ENCODE measurements at regions not wholly inside any gene's neighbourhood (a gene's known extent, or its start where the extent isn't known, plus 50 kb on each side); places are given as distances from the start of the nearest gene placed in this dataset.
"Not testable (repeated sequence)": the region's sequence is repeated elsewhere in the genome, so short reads cannot be mapped to it uniquely, and the experiment has no call there.

DNA sequence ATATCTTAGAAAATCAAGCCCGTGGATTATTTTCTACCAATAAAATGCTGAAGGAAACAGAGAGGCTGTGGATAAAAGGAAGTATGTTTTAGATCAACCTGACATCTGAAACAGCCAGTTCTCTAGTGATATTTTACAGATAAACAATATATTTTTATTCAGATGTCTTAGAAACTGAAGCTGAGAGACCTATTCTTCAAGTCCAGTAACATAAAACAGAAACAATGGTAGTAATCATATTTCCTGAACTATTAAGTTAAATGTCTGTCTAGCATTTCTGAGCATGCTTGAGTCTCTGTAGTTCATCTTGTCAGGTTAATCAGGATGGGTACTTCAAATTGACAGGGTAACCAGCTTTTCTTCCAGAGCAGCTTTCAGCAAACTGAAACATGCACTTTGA is 449.6 kb upstream of the TOM1L1 start:
- ChIA-PET CTCF (no interaction called here), POLR2A (ENCODE audit: unreplicated experiment) (no interaction called here)
- intact Hi-C loops (cut with micrococcal nuclease; ENCODE audit: unreplicated experiment) = no loop called here
- H3K4me2 ChIP-seq = no peak overlapping the region
- H3K27ac ChIP-seq = no peak overlapping the region
- H3K4me1 ChIP-seq (replicated peaks; ENCODE audit: insufficient read depth) = no peaks in the 10 kb centered on the region
- H4K20me1 ChIP-seq (ENCODE audit: insufficient read depth) = no peaks in the 10 kb centered on the region
- H3K27me3 ChIP-seq (ENCODE audit: insufficient read depth, low read depth) = no peaks in the 10 kb centered on the region
- no peak overlapping the region for H3K4me3 ChIP-seq
- no peak for DNase-seq
- no peaks in the 10 kb centered on the region for H3K79me2 ChIP-seq (ENCODE audit: low read depth)
- H2AFZ ChIP-seq = no peak overlapping the region; the same call in 1 of the 2 replicates
- no TSS peak for BruUV-seq (replicated peaks)
- no peaks in the 10 kb centered on the region for H3F3A ChIP-seq (ENCODE audit: insufficient read depth, low read depth)
- no peaks in the 10 kb centered on the region; the same call in 1 of the 2 replicates for H3K9me2 ChIP-seq (ENCODE audit: insufficient read depth)
- no peaks in the 10 kb centered on the region for H3K36me3 ChIP-seq (ENCODE audit: low read depth)
- H3K9me3 ChIP-seq (ENCODE audit: insufficient read depth, low read depth) = no peaks in the 10 kb centered on the region; the same call in 1 of the 2 replicates
- TF ChIP-seq EZH2 (IDR thresholded peaks at IDR 0.05; ENCODE audit: low read depth) = no peak
- TF ChIP-seq, protein P1, sequence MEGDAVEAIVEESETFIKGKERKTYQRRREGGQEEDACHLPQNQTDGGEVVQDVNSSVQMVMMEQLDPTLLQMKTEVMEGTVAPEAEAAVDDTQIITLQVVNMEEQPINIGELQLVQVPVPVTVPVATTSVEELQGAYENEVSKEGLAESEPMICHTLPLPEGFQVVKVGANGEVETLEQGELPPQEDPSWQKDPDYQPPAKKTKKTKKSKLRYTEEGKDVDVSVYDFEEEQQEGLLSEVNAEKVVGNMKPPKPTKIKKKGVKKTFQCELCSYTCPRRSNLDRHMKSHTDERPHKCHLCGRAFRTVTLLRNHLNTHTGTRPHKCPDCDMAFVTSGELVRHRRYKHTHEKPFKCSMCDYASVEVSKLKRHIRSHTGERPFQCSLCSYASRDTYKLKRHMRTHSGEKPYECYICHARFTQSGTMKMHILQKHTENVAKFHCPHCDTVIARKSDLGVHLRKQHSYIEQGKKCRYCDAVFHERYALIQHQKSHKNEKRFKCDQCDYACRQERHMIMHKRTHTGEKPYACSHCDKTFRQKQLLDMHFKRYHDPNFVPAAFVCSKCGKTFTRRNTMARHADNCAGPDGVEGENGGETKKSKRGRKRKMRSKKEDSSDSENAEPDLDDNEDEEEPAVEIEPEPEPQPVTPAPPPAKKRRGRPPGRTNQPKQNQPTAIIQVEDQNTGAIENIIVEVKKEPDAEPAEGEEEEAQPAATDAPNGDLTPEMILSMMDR (conservative IDR thresholded peaks at IDR 0.05) = no peak

- H3K27me3 ChIP-seq (ENCODE audit: insufficient read depth, low read depth) = no peaks in the 10 kb centered on the region
- no TSS peak for BruUV-seq (replicated peaks)
- POLR2A ChIA-PET (ENCODE audit: unreplicated experiment) = no interaction called here
- DNase-seq = no peak
- CTCF ChIA-PET = no interaction called here
- H4K20me1 ChIP-seq (ENCODE audit: insufficient read depth) = no peaks in the 10 kb centered on the region
- no peaks in the 10 kb centered on the region for H3K36me3 ChIP-seq (ENCODE audit: low read depth)
- TF ChIP-seq, protein P1 (conservative IDR thresholded peaks at IDR 0.05) = no peak
- no peak overlapping the region for H3K4me3 ChIP-seq
- no peaks in the 10 kb centered on the region; the same call in 1 of the 2 replicates for H3K9me2 ChIP-seq (ENCODE audit: insufficient read depth)
- H3F3A ChIP-seq (ENCODE audit: insufficient read depth, low read depth) = no peaks in the 10 kb centered on the region
- no peak overlapping the region for H3K4me2 ChIP-seq
- intact Hi-C loops (cut with micrococcal nuclease; ENCODE audit: unreplicated experiment) = no loop called here
- H3K4me1 ChIP-seq (replicated peaks; ENCODE audit: insufficient read depth) = no peaks in the 10 kb centered on the region
- no peak overlapping the region for H2AFZ ChIP-seq
- no peak overlapping the region for H3K27ac ChIP-seq
- H3K9me3 ChIP-seq (ENCODE audit: insufficient read depth, low read depth) = no peaks in the 10 kb centered on the region; the same call in none of the 2 replicates
- H3K79me2 ChIP-seq (ENCODE audit: low read depth) = no peaks in the 10 kb centered on the region
Measured at GRCh38 chr17:54452666-54453348, 447.8 kb upstream of the TOM1L1 start.

- H3K27me3 ChIP-seq (ENCODE audit: insufficient read depth, low read depth) = no peaks in the 10 kb centered on the region
- no peak for DNase-seq
- CTCF ChIA-PET = no interaction called here
Measured at GRCh38 chr17:54455251-54455868, 445.3 kb upstream of the TOM1L1 start.

DNA sequence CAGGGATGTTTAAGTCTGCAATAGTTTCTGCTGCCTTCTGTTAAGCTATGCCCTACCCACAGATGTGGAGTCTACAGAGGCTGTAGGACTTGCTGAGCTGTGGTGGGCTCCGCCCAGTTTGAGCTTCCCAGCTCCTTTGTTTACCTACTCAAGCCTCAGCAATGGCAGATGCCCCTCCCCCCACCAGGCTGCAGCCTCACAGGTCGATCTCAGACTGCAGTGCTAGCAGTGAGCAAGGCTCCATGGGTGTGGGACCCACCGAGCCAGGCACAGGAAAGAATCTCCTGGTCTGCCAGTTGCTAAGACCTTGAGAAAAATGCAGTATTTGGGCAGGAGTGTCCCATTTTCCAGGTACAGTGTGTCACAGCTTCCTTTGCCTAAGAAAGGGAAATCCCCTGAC is 435.2 kb upstream of the TOM1L1 start:
- H3K9me2 ChIP-seq (ENCODE audit: insufficient read depth); H4K20me1 ChIP-seq (ENCODE audit: insufficient read depth); POLR2A ChIA-PET (ENCODE audit: unreplicated experiment); H3K27me3 ChIP-seq (ENCODE audit: insufficient read depth, low read depth); CTCF ChIA-PET; BruUV-seq (replicated peaks); H3K36me3 ChIP-seq (ENCODE audit: low read depth); H3K4me1 ChIP-seq (replicated peaks; ENCODE audit: insufficient read depth); H2AFZ ChIP-seq; H3K9me3 ChIP-seq (ENCODE audit: insufficient read depth, low read depth); intact Hi-C loops (cut with micrococcal nuclease; ENCODE audit: unreplicated experiment); H3K27ac ChIP-seq; H3K4me3 ChIP-seq; H3F3A ChIP-seq (ENCODE audit: insufficient read depth, low read depth); H3K79me2 ChIP-seq (ENCODE audit: low read depth); H3K4me2 ChIP-seq; DNase-seq: not testable (repeated sequence)

More at GRCh38 chr17:54455251-54455868, 445.3 kb upstream of the TOM1L1 start:
- Histone ChIP-seq H3K4me3 (no peak overlapping the region), H3F3A (ENCODE audit: insufficient read depth, low read depth) (no peaks in the 10 kb centered on the region), H4K20me1 (ENCODE audit: insufficient read depth) (no peaks in the 10 kb centered on the region), H3K79me2 (ENCODE audit: low read depth) (no peaks in the 10 kb centered on the region), H3K9me2 (ENCODE audit: insufficient read depth) (no peaks in the 10 kb centered on the region; the same call in 1 of the 2 replicates), H2AFZ (no peak overlapping the region), H3K9me3 (ENCODE audit: insufficient read depth, low read depth) (peaks cover 4% of the 10 kb centered on the region), H3K27ac (no peak overlapping the region), H3K36me3 (ENCODE audit: low read depth) (no peaks in the 10 kb centered on the region), H3K4me1 (replicated peaks; ENCODE audit: insufficient read depth) (no peaks in the 10 kb centered on the region), H3K4me2 (no peak overlapping the region)
- TF ChIP-seq, protein P1 (conservative IDR thresholded peaks at IDR 0.05) = no peak
- TF ChIP-seq EZH2 (IDR thresholded peaks at IDR 0.05; ENCODE audit: low read depth) = no peak
- no TSS peak for BruUV-seq (replicated peaks)
- intact Hi-C loops (cut with micrococcal nuclease; ENCODE audit: unreplicated experiment) = no loop called here
- POLR2A ChIA-PET (ENCODE audit: unreplicated experiment) = no interaction called here
